Panc1 (cell line): ENCODE measurements at regions not wholly inside any gene's neighbourhood (a gene's known extent, or its start where the extent isn't known, plus 50 kb on each side); places are given as distances from the start of the nearest gene placed in this dataset.

Experiments used
- TF ChIP-seq, protein P1 (sequence below): fragments of 450-650 bp; IDR thresholded peaks from 2 replicates; pipeline ENCODE4 v1.5.1; 2017; ENCODE audit warnings: mild to moderate bottlenecking
- TF ChIP-seq, protein P2 (sequence below), 2 experiments: IDR thresholded peaks; 2 replicates each; pipeline ENCODE4 v1.6.1; 2011 to 2012; ENCODE audit warnings: low read depth in 2 of 2, control low read depth in 1 of 2, low read length in 1 of 2, mild to moderate bottlenecking in 1 of 2, moderate library complexity in 1 of 2; ENCODE audit not compliant: insufficient read depth in 1 of 2

DNA sequence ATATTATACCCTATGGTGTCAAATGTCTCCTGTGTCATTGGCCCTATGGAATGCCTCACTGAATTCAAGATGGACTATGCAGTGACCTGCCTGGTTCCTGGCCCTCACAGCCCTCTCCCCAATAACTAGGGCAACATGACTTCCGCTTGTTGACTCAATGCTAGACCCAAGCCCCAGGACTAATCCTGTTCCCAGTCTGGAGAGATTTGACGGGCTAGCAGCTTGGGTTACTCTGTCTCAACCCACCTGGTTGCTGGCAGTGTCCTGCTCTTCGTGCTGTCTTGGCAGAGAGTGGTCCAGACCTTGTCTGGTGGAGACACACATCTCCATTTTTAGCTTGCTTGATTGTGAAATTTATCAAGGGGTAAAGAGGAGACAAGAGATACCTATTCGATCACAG lies 135.8 kb upstream of the HES1 start:
- TF ChIP-seq, protein P1, sequence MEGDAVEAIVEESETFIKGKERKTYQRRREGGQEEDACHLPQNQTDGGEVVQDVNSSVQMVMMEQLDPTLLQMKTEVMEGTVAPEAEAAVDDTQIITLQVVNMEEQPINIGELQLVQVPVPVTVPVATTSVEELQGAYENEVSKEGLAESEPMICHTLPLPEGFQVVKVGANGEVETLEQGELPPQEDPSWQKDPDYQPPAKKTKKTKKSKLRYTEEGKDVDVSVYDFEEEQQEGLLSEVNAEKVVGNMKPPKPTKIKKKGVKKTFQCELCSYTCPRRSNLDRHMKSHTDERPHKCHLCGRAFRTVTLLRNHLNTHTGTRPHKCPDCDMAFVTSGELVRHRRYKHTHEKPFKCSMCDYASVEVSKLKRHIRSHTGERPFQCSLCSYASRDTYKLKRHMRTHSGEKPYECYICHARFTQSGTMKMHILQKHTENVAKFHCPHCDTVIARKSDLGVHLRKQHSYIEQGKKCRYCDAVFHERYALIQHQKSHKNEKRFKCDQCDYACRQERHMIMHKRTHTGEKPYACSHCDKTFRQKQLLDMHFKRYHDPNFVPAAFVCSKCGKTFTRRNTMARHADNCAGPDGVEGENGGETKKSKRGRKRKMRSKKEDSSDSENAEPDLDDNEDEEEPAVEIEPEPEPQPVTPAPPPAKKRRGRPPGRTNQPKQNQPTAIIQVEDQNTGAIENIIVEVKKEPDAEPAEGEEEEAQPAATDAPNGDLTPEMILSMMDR: no peak
- TF ChIP-seq, protein P2, sequence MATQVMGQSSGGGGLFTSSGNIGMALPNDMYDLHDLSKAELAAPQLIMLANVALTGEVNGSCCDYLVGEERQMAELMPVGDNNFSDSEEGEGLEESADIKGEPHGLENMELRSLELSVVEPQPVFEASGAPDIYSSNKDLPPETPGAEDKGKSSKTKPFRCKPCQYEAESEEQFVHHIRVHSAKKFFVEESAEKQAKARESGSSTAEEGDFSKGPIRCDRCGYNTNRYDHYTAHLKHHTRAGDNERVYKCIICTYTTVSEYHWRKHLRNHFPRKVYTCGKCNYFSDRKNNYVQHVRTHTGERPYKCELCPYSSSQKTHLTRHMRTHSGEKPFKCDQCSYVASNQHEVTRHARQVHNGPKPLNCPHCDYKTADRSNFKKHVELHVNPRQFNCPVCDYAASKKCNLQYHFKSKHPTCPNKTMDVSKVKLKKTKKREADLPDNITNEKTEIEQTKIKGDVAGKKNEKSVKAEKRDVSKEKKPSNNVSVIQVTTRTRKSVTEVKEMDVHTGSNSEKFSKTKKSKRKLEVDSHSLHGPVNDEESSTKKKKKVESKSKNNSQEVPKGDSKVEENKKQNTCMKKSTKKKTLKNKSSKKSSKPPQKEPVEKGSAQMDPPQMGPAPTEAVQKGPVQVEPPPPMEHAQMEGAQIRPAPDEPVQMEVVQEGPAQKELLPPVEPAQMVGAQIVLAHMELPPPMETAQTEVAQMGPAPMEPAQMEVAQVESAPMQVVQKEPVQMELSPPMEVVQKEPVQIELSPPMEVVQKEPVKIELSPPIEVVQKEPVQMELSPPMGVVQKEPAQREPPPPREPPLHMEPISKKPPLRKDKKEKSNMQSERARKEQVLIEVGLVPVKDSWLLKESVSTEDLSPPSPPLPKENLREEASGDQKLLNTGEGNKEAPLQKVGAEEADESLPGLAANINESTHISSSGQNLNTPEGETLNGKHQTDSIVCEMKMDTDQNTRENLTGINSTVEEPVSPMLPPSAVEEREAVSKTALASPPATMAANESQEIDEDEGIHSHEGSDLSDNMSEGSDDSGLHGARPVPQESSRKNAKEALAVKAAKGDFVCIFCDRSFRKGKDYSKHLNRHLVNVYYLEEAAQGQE (IDR thresholded peaks at IDR 0.05; ENCODE audit: insufficient read depth in 1 of 2, low read depth in 2 of 2, low read length in 1 of 2): no peak
